ENCODE measurements at regions not wholly inside any gene's neighbourhood (a gene's known extent, or its start where the extent isn't known, plus 50 kb on each side); places are given as distances from the start of the nearest gene placed in this dataset.
"Not testable (repeated sequence)": the region's sequence is repeated elsewhere in the genome, so short reads cannot be mapped to it uniquely, and the experiment has no call there.

DNA sequence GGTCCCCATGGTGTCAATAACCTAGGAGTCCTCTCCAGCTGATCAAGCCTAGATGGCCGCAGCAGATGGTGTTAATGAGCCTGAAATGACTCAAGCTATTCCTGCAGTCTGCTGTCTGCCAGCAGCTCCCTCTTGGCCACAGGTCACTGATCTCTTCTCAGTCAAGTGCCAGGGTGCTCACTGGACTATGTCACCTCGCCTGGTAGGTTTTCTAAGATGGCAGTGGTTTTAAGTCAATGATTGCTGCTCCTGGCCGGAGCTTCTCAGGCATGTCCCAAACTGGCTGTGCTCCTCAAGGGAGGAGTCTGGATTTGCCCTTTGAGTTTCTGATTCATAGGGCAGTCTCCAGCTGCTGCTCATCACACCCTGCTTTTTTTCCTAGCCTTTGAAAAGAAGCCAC, 58.6 kb upstream of the SHISA6 start:
- peak in 1 of 3 donors; percentile 38 for DNase-seq (ENCODE audit: low read depth in 3 of 3, low spot score in 2 of 3)

DNA sequence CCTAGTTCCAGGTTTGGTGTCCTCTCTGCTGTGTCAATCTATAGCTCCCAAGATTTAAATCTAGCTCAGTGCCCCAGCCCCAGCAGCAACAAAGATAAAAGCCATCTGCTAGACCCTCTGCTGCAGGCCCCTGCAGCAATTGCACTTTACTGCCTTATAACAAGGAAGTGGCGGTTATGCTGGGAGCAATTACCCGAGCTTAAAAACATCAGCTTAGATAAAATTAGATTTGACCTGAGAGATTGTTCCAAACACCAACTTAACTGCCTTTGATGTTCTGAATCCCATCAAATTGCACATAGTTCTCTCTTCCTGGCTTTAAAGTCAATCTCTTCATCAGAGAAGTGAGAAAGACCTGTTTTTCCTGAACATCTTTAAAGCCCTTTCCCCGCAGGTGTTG, 62.4 kb upstream of the SHISA6 start:
- DNase-seq (ENCODE audit: low read depth in 3 of 3, low spot score in 2 of 3): no peak

GRCh38 chr17:11177340-11177739, 63.7 kb upstream of the SHISA6 start:
- DNase-seq (ENCODE audit: low read depth in 3 of 3, low spot score in 2 of 3): no peak

DNA sequence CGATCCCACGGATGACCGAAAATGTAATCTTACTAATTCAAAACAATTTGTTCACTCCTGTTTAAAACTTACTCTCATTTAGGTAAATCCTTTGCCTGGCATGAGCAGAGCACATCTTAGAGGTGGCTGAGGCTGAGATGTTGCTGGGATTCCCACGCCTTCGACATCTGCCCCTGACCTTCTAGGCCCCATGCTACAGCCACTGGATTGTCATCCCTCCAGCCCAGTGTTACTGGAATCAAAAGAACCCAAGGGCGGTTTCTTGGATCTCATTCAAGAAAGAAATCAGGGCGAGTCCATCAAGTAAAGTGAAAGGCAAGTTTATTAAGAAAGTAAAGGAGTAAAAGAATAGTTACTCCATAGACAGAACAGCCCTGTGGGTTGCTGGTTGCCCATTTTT, 64.5 kb upstream of the SHISA6 start:
- no peak for DNase-seq (ENCODE audit: low read depth in 3 of 3, low spot score in 2 of 3)

DNA sequence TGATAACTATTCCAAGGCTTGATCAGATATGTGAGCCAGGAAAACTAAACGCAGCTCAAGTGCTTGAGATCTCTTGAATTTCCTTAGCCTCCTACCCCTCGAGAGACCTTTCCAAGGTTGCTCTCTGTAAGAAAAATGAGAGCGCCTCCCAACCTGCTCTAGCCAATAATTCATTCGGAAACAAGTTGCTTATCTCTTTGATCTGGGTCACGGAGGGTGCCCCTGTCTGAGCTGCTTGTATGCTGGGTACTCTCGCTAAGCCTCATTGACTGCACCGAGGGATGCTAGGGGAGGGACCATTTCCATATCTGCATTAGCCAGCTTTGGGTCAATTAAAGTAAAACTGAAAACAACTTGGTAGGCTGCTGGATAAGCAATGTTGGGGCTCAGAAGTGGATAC, 70.1 kb upstream of the SHISA6 start:
- peak in 1 of 3 donors; percentile 41 for DNase-seq (ENCODE audit: low read depth in 3 of 3, low spot score in 2 of 3)

DNA sequence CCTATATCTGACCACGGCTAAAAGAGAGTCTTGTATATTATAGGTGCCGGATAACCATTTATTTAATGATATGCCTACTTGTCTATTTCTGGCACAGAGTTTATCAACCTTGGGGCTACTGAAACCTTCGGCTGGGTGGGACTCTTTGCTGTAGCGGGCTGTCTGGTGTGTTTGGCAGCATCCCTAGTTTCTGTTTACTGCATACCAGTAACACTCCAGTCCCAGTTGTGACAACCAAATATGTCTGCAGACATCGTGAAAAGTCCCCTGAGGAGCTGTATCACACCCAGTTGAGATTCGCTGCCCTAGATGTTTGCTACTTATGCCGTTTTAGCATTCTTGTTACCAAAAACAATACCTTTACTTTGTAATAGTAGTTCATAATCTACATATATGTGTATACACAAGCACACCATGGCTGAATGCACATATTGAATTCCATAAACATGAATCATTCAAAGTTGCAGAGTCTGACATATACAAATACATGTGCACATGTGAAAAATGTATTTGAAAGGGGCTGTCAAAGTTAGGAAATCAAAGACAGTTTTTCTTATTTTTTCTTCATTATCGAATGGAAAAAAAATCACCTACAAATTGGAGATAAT, 89.1 kb upstream of the SHISA6 start:
- no peak for DNase-seq (ENCODE audit: low read depth in 3 of 3, low spot score in 2 of 3)

DNA sequence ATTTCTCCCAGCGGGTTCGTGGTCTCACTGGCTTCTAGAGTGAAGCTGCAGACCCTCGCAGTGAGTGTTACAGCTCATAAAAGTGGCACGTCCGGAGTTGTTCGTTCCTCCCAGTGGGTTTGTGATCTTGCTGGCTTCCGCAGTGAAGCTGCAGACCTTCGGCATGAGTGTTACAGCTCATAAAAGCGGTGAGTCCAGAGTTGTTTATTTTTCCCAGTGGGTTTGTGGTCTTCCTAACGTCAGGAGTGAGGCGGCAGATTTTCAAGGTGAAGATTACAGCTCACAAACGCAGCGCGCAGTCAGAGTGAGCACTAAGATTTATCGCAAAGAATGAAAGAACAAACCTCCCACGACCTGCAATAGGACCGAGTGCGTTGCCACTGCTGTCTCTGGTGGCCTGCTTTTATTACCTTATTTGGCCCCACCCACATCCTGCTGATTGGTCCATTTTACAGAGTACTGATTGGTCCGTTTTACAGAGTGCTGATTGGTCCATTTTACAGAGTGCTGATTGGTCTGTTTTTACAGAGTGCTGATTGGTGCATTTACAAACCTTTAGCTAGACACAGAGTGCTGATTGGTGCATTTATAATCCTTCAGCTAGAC, 90.0 kb upstream of the SHISA6 start:
- not testable (repeated sequence) for DNase-seq (ENCODE audit: low read depth in 3 of 3, low spot score in 2 of 3)

GRCh38 chr17:11144358-11145233, 96.4 kb upstream of the SHISA6 start:
- DNase-seq (ENCODE audit: low read depth in 3 of 3, low spot score in 2 of 3): no peak

- no peak for DNase-seq (ENCODE audit: low read depth in 3 of 3, low spot score in 2 of 3)
Measured at GRCh38 chr17:11142231-11142630, 98.8 kb upstream of the SHISA6 start.

DNA sequence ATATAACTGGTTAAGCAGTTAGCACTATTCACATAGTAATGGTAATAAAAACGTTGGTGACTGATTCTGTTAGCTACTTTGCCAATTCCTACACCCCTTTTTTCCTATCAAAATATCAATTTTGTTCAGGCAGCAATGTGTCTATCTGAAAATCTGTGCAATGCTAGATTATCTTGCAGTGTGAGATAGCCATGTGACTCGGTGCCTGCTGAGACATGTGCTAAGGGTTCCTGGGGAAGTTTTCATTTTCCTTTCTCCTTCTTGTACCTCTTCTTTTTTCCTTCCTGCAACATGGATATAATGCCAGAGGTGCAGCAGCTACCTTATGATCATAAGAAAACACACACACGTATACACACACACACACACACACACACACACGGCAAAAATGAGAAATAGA, 100.5 kb upstream of the SHISA6 start:
- DNase-seq (ENCODE audit: low read depth in 3 of 3, low spot score in 2 of 3): no peak

- DNase-seq (ENCODE audit: low read depth in 3 of 3, low spot score in 2 of 3): peak in 1 of 3 donors; percentile 67
Measured at GRCh38 chr17:11140043-11140442, 101.0 kb upstream of the SHISA6 start.

DNA sequence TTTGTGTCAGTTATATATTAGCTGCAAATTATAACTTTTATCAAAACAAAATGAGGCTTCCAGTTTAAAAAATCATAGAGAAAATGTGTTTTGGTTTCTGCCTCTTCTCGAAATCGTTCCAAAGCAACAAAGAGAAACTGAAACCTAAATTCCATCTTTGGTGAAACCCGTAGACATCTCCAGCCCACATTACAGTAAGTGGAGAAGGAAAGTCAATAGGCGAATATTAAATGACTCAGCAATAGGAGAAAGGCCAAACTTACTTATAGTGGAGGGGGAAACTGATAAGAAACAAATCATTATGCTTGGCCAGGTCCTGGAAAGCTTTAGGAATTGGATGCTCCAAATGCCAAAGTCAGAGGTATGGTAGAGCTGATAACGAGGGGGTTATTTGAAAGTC, 103.0 kb upstream of the SHISA6 start:
- DNase-seq (ENCODE audit: low read depth in 3 of 3, low spot score in 2 of 3): no peak

DNA sequence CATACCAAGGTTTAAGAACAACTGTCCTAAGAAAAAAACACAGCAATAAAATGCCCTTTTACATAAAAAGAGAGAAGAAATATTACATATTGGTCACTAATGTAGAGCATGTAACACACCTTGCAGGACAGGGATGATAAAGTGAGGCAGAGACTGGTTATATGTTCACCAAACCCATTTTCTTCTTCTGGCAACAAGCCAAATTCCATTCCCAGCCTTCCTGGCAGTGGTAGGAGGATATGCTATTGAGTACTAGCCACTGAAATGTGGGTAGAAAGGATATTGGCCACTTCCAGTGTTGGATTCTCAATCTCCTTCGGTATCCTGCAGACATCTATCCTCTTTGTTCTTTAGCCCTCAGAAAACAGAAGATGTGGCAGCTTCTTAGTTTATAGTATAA, 105.2 kb upstream of the SHISA6 start:
- no peak for DNase-seq (ENCODE audit: low read depth in 3 of 3, low spot score in 2 of 3)

DNA sequence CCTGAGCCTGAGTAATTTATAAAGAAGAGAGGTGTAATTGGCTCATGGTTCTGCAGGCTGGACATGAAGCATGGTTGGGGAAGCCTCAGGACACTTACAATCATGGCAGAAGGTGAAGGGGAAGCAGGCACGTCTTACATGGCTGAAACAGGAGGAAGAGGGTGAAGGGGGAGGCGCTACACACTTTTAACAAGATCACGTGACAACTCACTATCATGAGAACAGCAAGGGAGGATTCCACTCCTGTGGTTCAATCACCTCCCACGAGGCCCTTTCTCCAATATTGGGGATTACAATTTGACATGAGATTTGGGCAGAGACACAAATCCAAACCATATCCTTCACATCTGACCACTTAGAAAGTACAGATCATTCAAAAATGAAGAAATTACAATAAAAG, 110.6 kb upstream of the SHISA6 start:
- DNase-seq (ENCODE audit: low read depth in 3 of 3, low spot score in 2 of 3): no peak

DNA sequence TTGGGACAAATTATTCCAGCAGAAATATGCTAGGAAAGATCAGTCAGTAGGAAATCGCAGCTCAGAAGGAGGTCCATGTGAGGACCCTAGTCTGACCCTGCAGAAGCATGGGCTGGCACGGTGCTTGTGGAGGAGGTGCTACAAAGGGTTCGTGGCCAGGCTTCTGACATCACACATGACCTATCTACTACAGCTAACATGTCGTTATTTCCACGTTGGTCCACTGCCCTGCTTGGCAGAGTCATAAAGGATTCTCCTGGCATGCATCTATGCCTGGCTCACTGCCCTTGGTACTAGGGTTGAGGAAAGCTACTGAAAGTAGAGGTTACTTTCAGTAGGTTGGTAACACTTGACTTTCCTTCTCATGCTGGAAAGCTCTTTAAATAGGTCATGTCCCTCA, 118.1 kb upstream of the SHISA6 start:
- no peak for DNase-seq (ENCODE audit: low read depth in 3 of 3, low spot score in 2 of 3)

GRCh38 chr17:11121341-11121985, 119.5 kb upstream of the SHISA6 start:
- DNase-seq (ENCODE audit: low read depth in 3 of 3, low spot score in 2 of 3): no peak

GRCh38 chr17:11109106-11109505, 131.9 kb upstream of the SHISA6 start:
- no peak for DNase-seq (ENCODE audit: low read depth in 3 of 3, low spot score in 2 of 3)

- no peak for DNase-seq (ENCODE audit: low read depth in 3 of 3, low spot score in 2 of 3)
Measured at GRCh38 chr17:11105141-11105540, 135.9 kb upstream of the SHISA6 start.

DNA sequence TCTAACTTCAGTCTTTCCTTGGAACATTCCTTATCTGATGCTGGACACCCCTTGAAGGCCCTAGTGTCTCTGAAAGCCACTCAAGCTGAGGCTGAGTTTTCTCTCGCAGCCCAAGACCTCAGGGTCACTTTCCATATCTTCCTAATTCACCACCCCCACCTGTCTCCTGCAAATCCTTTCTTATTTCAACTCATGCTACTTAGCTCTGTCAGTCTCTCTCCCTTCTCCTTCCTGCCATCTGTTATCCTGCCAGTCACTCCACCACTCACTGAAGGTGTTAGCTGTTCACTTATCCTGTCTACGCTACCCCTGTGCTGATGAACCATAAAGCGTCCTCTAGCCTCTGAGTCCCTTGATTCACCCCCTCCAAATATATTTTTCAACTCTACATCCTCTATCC, 143.9 kb upstream of the SHISA6 start:
- DNase-seq (ENCODE audit: low read depth in 3 of 3, low spot score in 2 of 3): no peak

DNA sequence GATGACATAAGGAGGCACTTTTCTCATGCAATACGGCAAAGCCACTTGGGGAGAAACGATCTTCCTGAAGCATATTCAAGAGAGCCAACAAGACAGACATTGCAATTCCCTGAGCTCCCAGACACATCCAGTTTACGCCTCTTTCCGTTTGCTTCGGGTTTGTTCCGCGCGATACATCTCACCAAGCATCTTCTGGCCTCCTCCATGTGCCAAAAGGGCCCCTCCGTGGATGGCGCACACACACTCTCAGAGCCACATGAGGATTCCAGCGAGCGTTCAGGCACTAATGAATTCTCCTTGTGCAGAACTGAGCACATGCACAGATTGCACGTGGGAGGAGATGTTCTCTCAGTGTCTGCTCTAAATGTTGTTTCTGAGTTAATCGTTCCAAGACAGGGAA, 146.7 kb upstream of the SHISA6 start:
- DNase-seq (ENCODE audit: low read depth in 3 of 3, low spot score in 2 of 3): no peak

GRCh38 chr17:11086646-11087340, 154.2 kb upstream of the SHISA6 start:
- no peak for DNase-seq (ENCODE audit: low read depth in 3 of 3, low spot score in 2 of 3)
